PC-3 (cell line): ENCODE measurements at regions not wholly inside any gene's neighbourhood (a gene's known extent, or its start where the extent isn't known, plus 50 kb on each side); places are given as distances from the start of the nearest gene placed in this dataset.

Experiments
- ATAC-seq: fragments of 200-7000 bp; cut with Tn5 transposase; 2 replicates; pipeline ENCODE4 v1.9.1; 2020; ENCODE audit warnings: mild to moderate bottlenecking, moderate library complexity
- BruUV-seq: library from RNA; stranded (reverse); fragments of 400-500 nt; replicated peaks from 2 replicates; lab custom pipeline; 2021; lab: Mats Ljungman, UMichigan
- CTCF ChIA-PET: fragments of 300-600 bp; sonication (Branson Sonifier 250); formaldehyde crosslinking; loops from one replicate; lab custom pipeline; 2022; ENCODE audit warnings: antibody characterized with exemption; lab: Charles Lee
- POLR2A ChIA-PET: fragments of 300-600 bp; sonication (Branson Sonifier 250); formaldehyde crosslinking; loops from one replicate; lab custom pipeline; 2022; ENCODE audit warnings: antibody characterized with exemption; ENCODE audit not compliant: unreplicated experiment; lab: Charles Lee
- DNase-seq: peaks from one replicate; pipeline ENCODE4 v3.0.0-alpha.2; 2015
- H2AFZ ChIP-seq: fragments of 300-600 bp; sonication (generic); 2 replicates; pipeline ENCODE4 v1.6.0; 2016; ENCODE audit warnings: antibody characterized with exemption, low read length
- H3F3A ChIP-seq: fragments of 300-600 bp; sonication (generic); one replicate; pipeline ENCODE4 v1.6.0; 2017; ENCODE audit warnings: antibody characterized with exemption, low read length, control low read depth, mild to moderate bottlenecking; ENCODE audit not compliant: unreplicated experiment
- H3K27ac ChIP-seq: fragments of 300-600 bp; sonication (generic); 2 replicates; pipeline ENCODE4 v1.5.1; 2016; ENCODE audit warnings: mild to moderate bottlenecking, low read length
- H3K27me3 ChIP-seq: fragments of 300-600 bp; sonication (generic); 2 replicates; pipeline ENCODE4 v1.6.1; 2016; ENCODE audit warnings: low read length, mixed read lengths
- H3K36me3 ChIP-seq: fragments of 300-600 bp; sonication (generic); 2 replicates; pipeline ENCODE4 v1.6.1; 2016; ENCODE audit warnings: low read depth, mixed run types, low read length, mixed read lengths
- H3K4me1 ChIP-seq: fragments of 300-600 bp; sonication (generic); 2 replicates; pipeline ENCODE4 v1.5.1; 2016; ENCODE audit warnings: low read length; ENCODE audit not compliant: insufficient read depth
- H3K4me2 ChIP-seq: fragments of 300-600 bp; sonication (generic); 2 replicates; pipeline ENCODE4 v1.6.0; 2016; ENCODE audit warnings: low read length
- H3K4me3 ChIP-seq: fragments of 300-600 bp; sonication (generic); 2 replicates; pipeline ENCODE4 v1.5.1; 2016; ENCODE audit warnings: mild to moderate bottlenecking, low read length, mixed read lengths
- H3K79me2 ChIP-seq: fragments of 300-600 bp; sonication (generic); 2 replicates; pipeline ENCODE4 v1.6.1; 2017; ENCODE audit warnings: low read length, mixed read lengths
- H3K9ac ChIP-seq: fragments of 300-600 bp; sonication (generic); 2 replicates; pipeline ENCODE4 v1.6.0; 2016; ENCODE audit warnings: mild to moderate bottlenecking, low read length
- H3K9me2 ChIP-seq: fragments of 300-600 bp; sonication (generic); replicated peaks from 2 replicates; pipeline ENCODE4 v1.6.1; 2016; ENCODE audit warnings: mixed run types, low read length, mixed read lengths
- H3K9me3 ChIP-seq: fragments of 300-600 bp; sonication (generic); 2 replicates; pipeline ENCODE4 v1.6.1; 2016; ENCODE audit warnings: low read length, mixed read lengths
- H4K20me1 ChIP-seq: fragments of 300-600 bp; sonication (generic); 2 replicates; pipeline ENCODE4 v1.6.1; 2016; ENCODE audit warnings: low read length, mixed read lengths
- EZH2 ChIP-seq: fragments of 300-600 bp; sonication (generic); IDR thresholded peaks from one replicate; pipeline ENCODE4 v1.6.1; 2017; ENCODE audit warnings: antibody characterized with exemption, mild to moderate bottlenecking, low read length; ENCODE audit not compliant: unreplicated experiment
- EZH2phosphoT487 ChIP-seq: fragments of 300-600 bp; sonication (generic); IDR thresholded peaks from 2 replicates; pipeline ENCODE4 v1.6.1; 2018; ENCODE audit warnings: mild to moderate bottlenecking, antibody characterized with exemption, low read length, borderline replicate concordance
- intact Hi-C: fragments of 100-400 bp; cut with micrococcal nuclease; formaldehyde crosslinking; loops from 2 replicates; pipeline ENCODE4 v1.9.0; 2023
- TF ChIP-seq, protein P1 (sequence below): fragments of 300-600 bp; sonication (generic); conservative IDR thresholded peaks from 2 replicates; pipeline ENCODE4 v1.5.1; 2017; ENCODE audit warnings: antibody characterized with exemption, low read depth, mild to moderate bottlenecking, low read length

DNA sequence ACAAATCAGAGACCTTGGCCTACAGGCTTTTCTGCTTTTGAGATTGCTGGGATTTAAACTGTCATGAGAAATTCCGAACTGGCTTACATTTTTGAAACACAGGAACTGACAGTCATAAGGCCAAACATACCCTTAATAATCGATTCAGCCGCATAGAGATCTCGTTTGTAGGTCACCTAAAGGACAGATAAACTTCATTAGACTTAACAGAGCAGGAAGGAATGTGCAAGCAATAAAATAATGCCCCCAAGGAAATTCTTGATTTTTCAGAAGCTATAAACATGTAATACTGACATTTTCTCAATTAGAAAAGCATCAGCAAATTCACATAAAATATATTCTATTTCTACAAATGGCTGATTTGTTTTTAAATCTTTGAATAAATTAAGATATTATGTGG is 120.0 kb downstream of the CRPPA start:
- Histone ChIP-seq H4K20me1 (no peaks in the 10 kb centered on the region), H3K4me1 (peaks cover 6% of the 10 kb centered on the region; the same call in 1 of the 2 replicates), H3K27ac (no peak overlapping the region), H3K9ac (no peak overlapping the region), H3K9me2 (no peaks in the 10 kb centered on the region), H3K36me3 (no peaks in the 10 kb centered on the region), H3F3A (no peaks in the 10 kb centered on the region), H3K79me2 (no peaks in the 10 kb centered on the region), H3K4me3 (no peak overlapping the region), H3K27me3 (no peaks in the 10 kb centered on the region), H2AFZ (no peak overlapping the region), H3K4me2 (no peak overlapping the region), H3K9me3 (no peaks in the 10 kb centered on the region)
- ChIA-PET CTCF (no interaction called here), POLR2A (no interaction called here)
- intact Hi-C loops = no loop called here
- DNase-seq (no peak), ATAC-seq (no peak)
- no TSS peak for BruUV-seq
- TF ChIP-seq EZH2phosphoT487 (no peak), EZH2 (no peak)
- TF ChIP-seq, protein P1, sequence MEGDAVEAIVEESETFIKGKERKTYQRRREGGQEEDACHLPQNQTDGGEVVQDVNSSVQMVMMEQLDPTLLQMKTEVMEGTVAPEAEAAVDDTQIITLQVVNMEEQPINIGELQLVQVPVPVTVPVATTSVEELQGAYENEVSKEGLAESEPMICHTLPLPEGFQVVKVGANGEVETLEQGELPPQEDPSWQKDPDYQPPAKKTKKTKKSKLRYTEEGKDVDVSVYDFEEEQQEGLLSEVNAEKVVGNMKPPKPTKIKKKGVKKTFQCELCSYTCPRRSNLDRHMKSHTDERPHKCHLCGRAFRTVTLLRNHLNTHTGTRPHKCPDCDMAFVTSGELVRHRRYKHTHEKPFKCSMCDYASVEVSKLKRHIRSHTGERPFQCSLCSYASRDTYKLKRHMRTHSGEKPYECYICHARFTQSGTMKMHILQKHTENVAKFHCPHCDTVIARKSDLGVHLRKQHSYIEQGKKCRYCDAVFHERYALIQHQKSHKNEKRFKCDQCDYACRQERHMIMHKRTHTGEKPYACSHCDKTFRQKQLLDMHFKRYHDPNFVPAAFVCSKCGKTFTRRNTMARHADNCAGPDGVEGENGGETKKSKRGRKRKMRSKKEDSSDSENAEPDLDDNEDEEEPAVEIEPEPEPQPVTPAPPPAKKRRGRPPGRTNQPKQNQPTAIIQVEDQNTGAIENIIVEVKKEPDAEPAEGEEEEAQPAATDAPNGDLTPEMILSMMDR = no peak

DNA sequence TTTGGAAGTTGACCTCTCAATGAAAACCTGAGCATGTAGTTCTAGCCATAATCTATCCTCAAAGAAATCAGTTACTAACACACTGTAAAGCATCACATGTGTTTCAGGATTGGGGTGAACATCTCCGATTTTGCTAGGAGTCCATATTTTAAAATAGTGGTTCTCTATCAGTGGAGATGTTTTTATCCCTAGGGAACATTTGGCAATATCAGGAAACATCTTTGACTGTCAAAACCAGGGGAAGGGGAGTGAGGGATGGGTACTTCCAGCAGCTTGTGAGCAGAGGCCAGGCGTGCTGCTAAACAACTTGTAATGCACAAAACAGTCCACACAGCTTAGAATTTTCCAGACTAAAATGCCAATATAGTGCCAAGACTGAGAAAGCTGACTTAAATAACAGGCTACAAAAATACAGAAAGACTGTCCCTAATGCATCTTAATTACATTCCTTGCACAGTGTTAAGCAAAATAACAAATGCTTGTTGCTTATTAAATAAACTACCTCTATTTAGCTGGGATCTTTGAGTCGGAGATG is 120.9 kb downstream of the CRPPA start:
- Histone ChIP-seq H3K9me2 (no peaks in the 10 kb centered on the region), H3K9me3 (no peaks in the 10 kb centered on the region), H3F3A (no peaks in the 10 kb centered on the region), H3K9ac (no peak overlapping the region), H3K4me1 (peaks cover 6% of the 10 kb centered on the region; the same call in 1 of the 2 replicates), H3K27me3 (no peaks in the 10 kb centered on the region), H3K4me2 (no peak overlapping the region), H4K20me1 (no peaks in the 10 kb centered on the region), H3K27ac (no peak overlapping the region), H3K79me2 (no peaks in the 10 kb centered on the region), H3K36me3 (no peaks in the 10 kb centered on the region), H2AFZ (no peak overlapping the region), H3K4me3 (no peak overlapping the region)
- ChIA-PET POLR2A (no interaction called here), CTCF (interaction anchor here (0.6 kb wide), 1 partner anchor 264 kb away, joined by 3 read pairs; no protein-coding TSS in a partner anchor)
- no TSS peak for BruUV-seq
- ATAC-seq (no peak), DNase-seq (no peak)
- TF ChIP-seq EZH2 (no peak), EZH2phosphoT487 (no peak)
- TF ChIP-seq, protein P1 = no peak
- intact Hi-C loops = no loop called here

DNA sequence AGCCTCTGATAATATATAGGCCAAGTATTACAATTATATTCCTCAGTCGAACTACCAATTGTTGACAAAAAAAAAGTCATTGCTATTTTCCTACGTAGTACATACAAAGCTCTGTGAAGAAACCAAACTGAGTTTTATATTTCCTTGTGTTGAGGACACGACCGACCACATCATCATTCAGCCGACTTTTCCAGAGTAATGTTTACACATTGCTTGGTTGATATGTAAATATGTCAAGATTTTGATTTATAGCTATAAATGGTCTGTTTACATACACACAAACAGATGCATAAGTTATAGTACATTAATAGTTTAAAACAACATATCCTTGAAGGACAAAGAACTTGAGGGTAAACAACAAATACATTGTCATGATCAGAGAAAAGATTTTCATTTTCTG is 121.5 kb downstream of the CRPPA start:
- BruUV-seq = no TSS peak
- peak; percentile 29 for DNase-seq
- ATAC-seq = peak; percentile 64
- no peak overlapping the region for H2AFZ ChIP-seq
- no peaks in the 10 kb centered on the region for H3K9me2 ChIP-seq
- TF ChIP-seq, protein P1 = no peak
- TF ChIP-seq EZH2phosphoT487 (no peak), EZH2 (no peak)
- intact Hi-C loops = no loop called here
- H3K36me3 ChIP-seq = no peaks in the 10 kb centered on the region
- H3K27ac ChIP-seq = no peak overlapping the region
- no peaks in the 10 kb centered on the region for H3K27me3 ChIP-seq
- H4K20me1 ChIP-seq = no peaks in the 10 kb centered on the region
- H3K4me1 ChIP-seq = peaks cover 6% of the 10 kb centered on the region; the same call in 1 of the 2 replicates
- POLR2A ChIA-PET = no interaction called here
- no peaks in the 10 kb centered on the region for H3K79me2 ChIP-seq
- no peak overlapping the region for H3K4me2 ChIP-seq
- CTCF ChIA-PET = interaction anchor here (0.6 kb wide), 1 partner anchor 265 kb away, joined by 3 read pairs; no protein-coding TSS in a partner anchor
- no peaks in the 10 kb centered on the region for H3F3A ChIP-seq
- no peak overlapping the region for H3K4me3 ChIP-seq
- no peak overlapping the region for H3K9ac ChIP-seq
- no peaks in the 10 kb centered on the region for H3K9me3 ChIP-seq
